HG03060 (cell line): ENCODE measurements at regions not wholly inside any gene's neighbourhood (a gene's known extent, or its start where the extent isn't known, plus 50 kb on each side); places are given as distances from the start of the nearest gene placed in this dataset.

Source experiments
- ATAC-seq: cut with Tn5 transposase; IDR thresholded peaks from one replicate; pipeline ENCODE4 v1.9.1; 2021; ENCODE audit warnings: low read depth, moderate number of reproducible peaks; ENCODE audit not compliant: unreplicated experiment

DNA sequence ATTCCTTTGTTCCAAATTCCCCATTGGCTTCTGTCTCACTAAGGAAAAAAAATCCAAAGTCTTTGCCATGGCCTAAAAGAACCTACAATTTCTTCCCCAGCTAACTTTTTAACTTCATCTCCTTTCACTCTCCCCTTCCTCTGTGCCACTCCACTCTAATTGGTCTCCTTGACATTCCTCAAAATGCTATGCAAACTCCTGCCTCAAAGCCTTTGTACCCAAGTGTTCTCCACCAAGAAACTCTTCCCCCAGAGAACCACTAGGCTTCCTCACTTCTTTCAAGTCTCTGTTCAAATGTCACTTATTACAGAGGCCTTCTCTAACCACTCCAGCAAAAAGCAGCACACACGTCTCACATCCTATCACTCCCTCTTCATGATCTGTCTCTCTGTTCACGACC, 91.6 kb upstream of the NR4A3 start:
- no peak for ATAC-seq

- no peak for ATAC-seq
These were observed 89.7 kb upstream of the NR4A3 start for GRCh38 chr9:99731950-99732349.

DNA sequence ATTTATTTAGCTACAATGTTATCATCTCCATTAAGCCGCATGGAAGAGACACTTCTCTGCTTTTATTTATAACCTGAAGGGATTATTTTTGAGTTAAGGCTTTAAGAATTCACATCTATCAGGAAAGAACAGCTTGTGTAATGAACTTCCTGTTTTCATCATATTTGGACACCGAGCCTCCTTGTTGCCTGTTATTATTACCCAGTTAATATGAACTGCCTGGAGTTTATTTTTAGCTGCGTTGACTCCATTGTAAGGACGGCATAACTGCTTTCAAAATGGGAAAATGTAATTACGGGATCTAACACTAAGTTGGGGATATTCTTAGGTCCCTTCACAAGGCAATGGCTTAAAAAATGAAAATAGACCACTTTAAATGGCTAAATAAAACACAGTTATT, 89.0 kb upstream of the NR4A3 start:
- no peak for ATAC-seq

DNA sequence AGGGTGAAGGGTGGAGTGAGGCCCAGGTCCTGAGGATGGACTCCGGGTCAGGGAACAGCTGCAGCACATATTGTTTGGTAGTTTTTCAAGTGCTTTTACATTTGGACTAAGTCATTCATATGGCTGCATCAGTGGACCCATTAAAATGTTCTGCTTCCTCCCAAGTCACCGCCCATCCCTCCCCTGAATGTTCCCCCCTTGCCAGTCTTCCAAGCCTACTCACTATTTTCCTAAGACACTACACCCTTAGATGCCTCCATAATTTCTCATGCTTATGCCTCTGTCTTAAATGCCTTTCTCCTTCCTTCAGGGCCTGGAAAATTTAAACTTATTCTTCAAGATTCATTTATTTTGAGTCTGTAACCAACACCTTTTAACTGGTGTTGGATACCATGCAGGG, 86.6 kb upstream of the NR4A3 start:
- ATAC-seq: no peak

- ATAC-seq: no peak
These were observed 85.4 kb upstream of the NR4A3 start for GRCh38 chr9:99736291-99736690.

GRCh38 chr9:99737649-99738048, 84.0 kb upstream of the NR4A3 start:
- ATAC-seq: no peak

DNA sequence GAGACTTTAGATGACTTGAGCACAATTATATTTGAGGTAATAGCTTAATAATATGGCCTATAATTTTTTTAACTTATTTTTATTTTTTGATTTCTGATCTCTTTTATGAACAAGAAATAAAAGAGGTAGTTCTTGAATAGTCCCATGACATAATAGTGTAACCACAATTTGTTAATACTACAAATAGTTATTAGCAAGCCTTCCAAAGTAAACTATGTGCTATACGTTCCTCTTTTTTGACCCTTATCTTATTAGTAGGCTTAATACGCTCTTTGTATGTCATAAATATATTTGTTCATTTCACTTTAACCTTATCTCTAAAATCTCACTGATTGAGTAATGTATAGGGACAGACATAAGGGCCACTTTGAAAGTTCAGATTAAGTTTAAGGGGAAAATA, 78.7 kb upstream of the NR4A3 start:
- no peak for ATAC-seq

DNA sequence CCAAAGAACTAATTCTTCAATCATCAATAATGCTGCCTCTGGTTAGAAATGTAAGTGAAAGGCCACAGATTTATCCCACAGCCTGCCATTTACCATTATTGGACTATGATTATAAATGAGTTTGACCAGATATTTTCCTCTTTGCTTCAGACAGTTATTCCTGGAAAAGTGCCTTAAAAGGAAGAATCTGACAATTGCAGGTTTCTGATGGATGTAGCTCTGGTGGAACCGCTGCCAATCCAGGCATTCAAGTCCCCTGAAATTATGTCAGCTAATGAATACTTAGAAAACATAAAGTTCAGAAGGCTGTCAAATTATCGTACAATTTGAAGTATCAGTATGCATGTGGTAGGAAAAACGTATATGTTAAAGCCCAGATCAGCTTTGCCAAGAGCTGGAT, 78.2 kb upstream of the NR4A3 start:
- no peak for ATAC-seq

GRCh38 chr9:99744132-99744531, 77.6 kb upstream of the NR4A3 start:
- no peak for ATAC-seq

GRCh38 chr9:99745085-99745484, 76.6 kb upstream of the NR4A3 start:
- ATAC-seq: no peak

DNA sequence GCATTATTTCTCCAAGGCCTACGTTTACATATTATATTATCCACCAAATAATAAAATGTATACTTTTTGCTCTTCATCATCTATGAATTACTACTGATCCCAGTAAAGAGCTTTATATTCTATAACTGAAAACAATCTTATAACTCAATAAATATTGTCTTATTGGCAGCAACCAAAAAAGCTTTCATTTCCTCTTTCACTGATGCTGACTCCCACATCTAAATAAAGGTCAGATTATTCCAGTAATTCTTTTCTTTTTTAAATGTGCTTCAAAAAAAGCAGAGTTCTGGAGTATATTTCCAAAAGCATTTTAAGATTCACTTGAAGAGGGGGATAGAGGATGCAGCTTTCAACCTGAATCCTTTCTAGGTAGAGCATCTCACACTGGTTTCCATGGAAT, 75.3 kb upstream of the NR4A3 start:
- no peak for ATAC-seq

DNA sequence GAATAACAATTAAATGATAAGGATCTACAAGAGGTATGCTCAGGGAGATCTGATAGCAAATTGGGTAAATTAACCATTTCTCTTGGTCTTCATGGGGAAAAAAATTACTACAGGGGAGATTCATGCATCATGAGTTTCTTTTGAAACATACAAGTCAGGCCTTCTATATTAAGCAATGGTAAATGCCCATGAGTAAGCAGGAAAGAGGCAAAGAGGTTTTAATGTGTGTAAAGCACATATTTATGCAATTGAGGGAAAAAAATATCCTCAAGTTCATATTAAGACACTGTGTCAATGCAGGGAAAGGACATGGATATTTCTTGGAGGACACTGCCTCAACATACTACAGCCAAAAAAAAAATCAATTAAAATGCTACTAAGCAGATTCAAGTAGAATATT, 73.4 kb upstream of the NR4A3 start:
- no peak for ATAC-seq

DNA sequence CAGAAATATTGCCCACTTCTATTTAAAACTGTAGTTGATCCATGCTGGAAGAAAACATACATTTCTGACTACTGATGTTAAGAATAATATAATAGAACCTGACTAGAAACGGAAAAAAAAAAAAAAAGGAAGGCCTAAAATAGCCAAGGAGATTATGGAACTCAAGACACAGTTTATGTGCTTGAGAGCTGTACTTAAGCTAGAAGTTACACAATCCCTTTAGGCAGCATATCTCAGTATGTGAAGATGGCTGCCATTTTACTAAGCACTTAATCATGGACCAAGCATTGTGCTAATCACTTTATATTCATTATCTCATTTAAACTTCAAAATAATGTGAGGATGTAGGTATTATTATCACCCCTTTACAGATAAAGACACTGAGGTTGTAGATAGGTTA, 73.0 kb upstream of the NR4A3 start:
- no peak for ATAC-seq

DNA sequence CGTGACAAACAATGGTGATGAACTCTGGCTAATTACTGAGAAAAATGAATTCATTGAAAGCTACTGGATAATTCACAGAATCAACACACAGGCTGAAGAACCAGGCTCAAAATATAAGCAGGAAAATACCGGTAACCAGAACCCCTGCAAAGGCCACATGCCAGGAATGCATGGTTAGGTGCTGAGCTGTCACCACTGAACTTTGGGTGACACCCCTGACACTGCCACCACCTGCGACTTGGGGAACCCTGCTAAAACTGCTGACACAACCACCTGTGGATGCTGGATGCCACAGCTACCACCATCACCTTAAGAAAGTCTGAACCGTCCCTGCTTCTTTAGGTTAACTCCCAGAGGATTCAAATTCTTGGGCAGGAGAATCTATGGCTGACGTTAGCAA, 72.0 kb upstream of the NR4A3 start:
- ATAC-seq: no peak

DNA sequence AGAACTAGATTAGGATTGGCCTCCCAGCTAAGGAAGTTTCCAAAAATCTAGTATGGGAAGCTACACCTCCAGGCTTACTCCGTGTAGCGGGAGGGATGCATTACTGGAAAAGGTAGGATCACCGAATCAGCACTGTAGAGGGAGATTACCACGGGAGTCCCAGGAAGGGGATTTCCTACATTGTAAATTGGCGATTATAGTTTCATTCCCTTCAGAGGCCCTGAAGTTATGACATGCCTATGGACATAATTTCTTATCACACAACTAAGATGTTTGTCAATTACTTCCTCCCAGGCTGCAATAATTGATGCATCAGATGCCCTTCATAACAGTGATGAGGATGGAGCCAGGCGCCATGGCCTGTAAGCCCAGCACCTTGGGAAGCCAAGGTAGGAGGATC, 71.2 kb upstream of the NR4A3 start:
- ATAC-seq: no peak

DNA sequence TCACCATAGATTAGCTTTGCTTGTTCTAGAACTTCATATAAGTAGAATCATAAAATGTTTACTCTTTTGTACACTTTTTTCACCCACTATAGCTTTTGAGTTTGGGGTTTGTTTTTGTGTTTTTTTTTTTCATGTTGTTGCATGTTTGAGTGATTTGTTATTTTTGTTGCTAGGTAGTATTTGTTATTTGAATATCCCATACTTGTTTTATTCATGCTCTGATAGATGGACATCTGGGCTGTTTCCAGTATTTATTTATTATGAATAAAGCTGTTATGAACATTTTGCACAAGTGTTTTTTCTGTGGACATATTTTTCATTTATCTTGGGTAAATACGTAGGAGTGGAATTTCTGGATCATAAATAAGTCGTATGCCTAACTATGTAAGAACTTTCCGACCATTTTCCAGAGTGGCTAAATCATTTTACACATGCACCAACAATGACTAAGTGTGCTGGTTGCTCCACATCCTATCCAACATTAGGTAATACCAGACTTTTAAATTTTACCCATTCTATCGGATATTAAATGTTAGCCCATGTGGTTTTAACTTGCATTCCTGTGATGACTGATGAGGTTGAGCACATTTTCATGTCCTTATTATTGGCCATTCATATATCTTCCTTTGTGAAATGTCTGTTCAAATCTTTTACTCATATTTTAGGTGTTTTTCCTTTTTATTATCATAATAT, 69.1 kb upstream of the NR4A3 start:
- no peak for ATAC-seq

- ATAC-seq: no peak
These were observed 68.2 kb upstream of the NR4A3 start for GRCh38 chr9:99753436-99753835.

- ATAC-seq: no peak
These were observed 61.3 kb upstream of the NR4A3 start for GRCh38 chr9:99760421-99760820.

DNA sequence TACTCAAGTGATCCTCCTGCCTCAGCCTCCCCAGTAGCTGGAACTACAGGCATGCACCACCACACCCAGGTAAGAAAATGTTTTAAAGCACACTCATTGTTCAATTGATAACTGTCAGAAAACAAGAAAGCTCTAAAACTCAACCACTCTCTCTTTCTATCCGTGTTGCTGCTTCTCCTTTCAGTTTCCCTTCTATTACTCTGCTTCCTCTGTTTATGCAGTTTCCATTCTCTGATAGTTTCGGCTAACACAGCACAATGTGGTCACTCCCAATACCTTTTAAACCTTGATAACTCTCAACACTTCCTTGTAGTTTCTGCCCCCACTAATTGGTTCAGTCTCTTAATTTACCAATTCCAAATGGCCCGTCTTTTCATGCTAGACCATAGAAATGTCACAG, 59.2 kb upstream of the NR4A3 start:
- peak; percentile 88 for ATAC-seq
